Lung (tissue), 11 donors: ENCODE measurements at regions not wholly inside any gene's neighbourhood (a gene's known extent, or its start where the extent isn't known, plus 50 kb on each side); places are given as distances from the start of the nearest gene placed in this dataset.

Source experiments
- ATAC-seq: fragments of 200-7000 bp; cut with Tn5 transposase; one replicate; pipeline ENCODE4 v1.9.1; 2020; ENCODE audit warnings: moderate number of reproducible peaks; ENCODE audit not compliant: insufficient read depth, low FRiP score
- DNase-seq, 3 donors: peaks; one replicate each; pipeline ENCODE4 v3.0.0-alpha.2; 2013 to 2017
- H3K27ac ChIP-seq, 2 donors: one replicate each; pipeline ENCODE4 v1.5.1; 2013; ENCODE audit warnings: mild to moderate bottlenecking in 2 of 2, moderate library complexity in 2 of 2, control low read depth in 1 of 2, inconsistent platforms in 1 of 2, low read depth in 1 of 2, low read length in 1 of 2
- H3K27me3 ChIP-seq, 3 donors: one replicate each; pipeline ENCODE4 v1.5.1; 2013; ENCODE audit warnings: low read length in 2 of 3; ENCODE audit not compliant: control insufficient read depth in 3 of 3, insufficient read depth in 3 of 3
- H3K36me3 ChIP-seq, 4 donors: one replicate each; pipeline ENCODE4 v1.5.1; 2013; ENCODE audit warnings: low read length in 4 of 4, mild to moderate bottlenecking in 1 of 4, moderate library complexity in 1 of 4; ENCODE audit not compliant: control insufficient read depth in 4 of 4, insufficient read depth in 4 of 4
- H3K4me1 ChIP-seq, 5 donors: one replicate each; pipeline ENCODE4 v1.5.1; 2013; ENCODE audit warnings: low read length in 5 of 5, mild to moderate bottlenecking in 2 of 5, moderate library complexity in 1 of 5; ENCODE audit not compliant: control insufficient read depth in 5 of 5, insufficient read depth in 5 of 5
- H3K4me3 ChIP-seq: one replicate; pipeline ENCODE4 v1.5.1; 2013; ENCODE audit warnings: mild to moderate bottlenecking, control low read depth, moderate library complexity
- H3K9ac ChIP-seq, 2 donors: one replicate each; pipeline ENCODE4 v1.5.1; 2013; ENCODE audit warnings: low read length in 2 of 2, control low read depth in 1 of 2; ENCODE audit not compliant: insufficient read depth in 1 of 2
- H3K9me3 ChIP-seq, 4 donors: one replicate each; pipeline ENCODE4 v1.5.1; 2013; ENCODE audit warnings: low read length in 3 of 4, mild to moderate bottlenecking in 1 of 4, moderate library complexity in 1 of 4; ENCODE audit not compliant: control insufficient read depth in 4 of 4, insufficient read depth in 3 of 4
- CTCF ChIP-seq: IDR thresholded peaks from 2 replicates; pipeline ENCODE4 v1.5.1; 2012; ENCODE audit warnings: mild to moderate bottlenecking; ENCODE audit errors: control extremely low read depth, extremely low read depth
- WGBS, 2 donors: extraction: QIAGEN DNeasy Blood & Tissue Kit; methylation state at CpG; one replicate each; pipeline ENCODE4 v1.1.7; 2013; 5-methylcytosine and 5-hydroxymethylcytosine counted together
- donor health status: control.
- donor health status: control.
- donor health status: Bipolar disorder and iron deficiency.
- donor health status: healthy.
- donor health status: DM: yes; HTN: yes; CAD: no.

- no peaks in the 10 kb centered on the region for H3K36me3 ChIP-seq
- H3K9me3 ChIP-seq, result no peaks in the 10 kb centered on the region
- no peaks in the 10 kb centered on the region for H3K4me1 ChIP-seq
- ATAC-seq (no peak), DNase-seq (no peak)
- H3K27ac ChIP-seq, result no peak overlapping the region
- 73 to 86% methylated on average over 6 of the region's 6 CpGs for WGBS, 2 donors
- no peak overlapping the region for H3K9ac ChIP-seq
- TF ChIP-seq CTCF, result no peak
- H3K27me3 ChIP-seq, result no peaks in the 10 kb centered on the region
- H3K4me3 ChIP-seq, result no peak overlapping the region
Observed at GRCh38 chr1:90387805-90388204, 329.3 kb downstream of the BARHL2 start.

- no peak for TF ChIP-seq CTCF
- no peaks in the 10 kb centered on the region for H3K36me3 ChIP-seq
- WGBS, 2 donors, result 90 to 92% methylated on average over 3 of the region's 3 CpGs
- no peak for DNase-seq
- no peaks in the 10 kb centered on the region for H3K27me3 ChIP-seq
- H3K27ac ChIP-seq, result no peak overlapping the region
- no peak overlapping the region for H3K4me3 ChIP-seq
- ATAC-seq, result no peak
- H3K9me3 ChIP-seq, result no peaks in the 10 kb centered on the region
- no peaks in the 10 kb centered on the region for H3K4me1 ChIP-seq
- no peak overlapping the region for H3K9ac ChIP-seq
Observed at GRCh38 chr1:90386899-90387720, 330.0 kb downstream of the BARHL2 start.

GRCh38 chr1:90384193-90384592, 332.9 kb downstream of the BARHL2 start:
- ATAC-seq (no peak), DNase-seq (no peak)
- Histone ChIP-seq H3K9me3 (no peaks in the 10 kb centered on the region), H3K4me1 (no peaks in the 10 kb centered on the region), H3K27me3 (no peaks in the 10 kb centered on the region), H3K4me3 (no peak overlapping the region), H3K9ac (no peak overlapping the region), H3K27ac (no peak overlapping the region), H3K36me3 (no peaks in the 10 kb centered on the region)
- no peak for TF ChIP-seq CTCF
- 88 to 89% methylated on average over 6 of the region's 6 CpGs for WGBS, 2 donors

- H3K9me3 ChIP-seq, result no peaks in the 10 kb centered on the region
- TF ChIP-seq CTCF, result no peak
- ATAC-seq (no peak), DNase-seq (no peak)
- WGBS, 2 donors, result 78 to 87% methylated on average over 4 of the region's 4 CpGs
- no peaks in the 10 kb centered on the region for H3K4me1 ChIP-seq
- H3K27me3 ChIP-seq, result no peaks in the 10 kb centered on the region
- H3K27ac ChIP-seq, result no peak overlapping the region
- no peaks in the 10 kb centered on the region for H3K36me3 ChIP-seq
- H3K4me3 ChIP-seq, result no peak overlapping the region
- H3K9ac ChIP-seq, result no peak overlapping the region
Observed at GRCh38 chr1:90382161-90382560, 334.9 kb downstream of the BARHL2 start.
